ENCODE measurements at regions not wholly inside any gene's neighbourhood (a gene's known extent, or its start where the extent isn't known, plus 50 kb on each side); places are given as distances from the start of the nearest gene placed in this dataset.
A peak's percentile ranks its signal among the peaks of the same experiment; 100 is the strongest.
"Not testable (repeated sequence)": the region's sequence is repeated elsewhere in the genome, so short reads cannot be mapped to it uniquely, and the experiment has no call there.

GRCh38 chr13:19362946-19363510, 181.4 kb upstream of the TUBA3C start:
- Mint-ChIP-seq H3K27ac (no peak overlapping the region), H3K9me3 (no peaks in the 10 kb centered on the region), H3K4me3 (no peak overlapping the region), H3K27me3 (no peaks in the 10 kb centered on the region), H3K36me3 (ENCODE audit: low read depth) (no peaks in the 10 kb centered on the region), H3K4me1 (ENCODE audit: low read depth) (no peaks in the 10 kb centered on the region)
- ChIA-PET POLR2A (no interaction called here), CTCF (no interaction called here)
- DNase-seq (no peak), ATAC-seq (no peak)
- intact Hi-C loops (cut with micrococcal nuclease), result no loop called here
- no peak for TF ChIP-seq CTCF (IDR thresholded peaks at IDR 0.05)

- H3K36me3 Mint-ChIP-seq (ENCODE audit: low read depth); H3K4me1 Mint-ChIP-seq (ENCODE audit: low read depth); H3K9me3 Mint-ChIP-seq; H3K4me3 Mint-ChIP-seq; POLR2A ChIA-PET; DNase-seq; ATAC-seq; intact Hi-C loops (cut with micrococcal nuclease); H3K27me3 Mint-ChIP-seq; H3K27ac Mint-ChIP-seq; CTCF ChIA-PET: not testable (repeated sequence)
Measured at GRCh38 chr13:19359697-19360096, 178.1 kb upstream of the TUBA3C start.

- ChIA-PET POLR2A (no interaction called here), CTCF (no interaction called here)
- DNase-seq, result no peak
- TF ChIP-seq CTCF (IDR thresholded peaks at IDR 0.05), result no peak
- H3K27ac Mint-ChIP-seq, result no peak overlapping the region
- no peak overlapping the region for H3K4me3 Mint-ChIP-seq
- peaks cover 5% of the 10 kb centered on the region for H3K27me3 Mint-ChIP-seq
- peaks cover 3% of the 10 kb centered on the region for H3K9me3 Mint-ChIP-seq
- H3K36me3 Mint-ChIP-seq (ENCODE audit: low read depth), result no peaks in the 10 kb centered on the region
- ATAC-seq, result no peak
- H3K4me1 Mint-ChIP-seq (ENCODE audit: low read depth), result no peaks in the 10 kb centered on the region
- intact Hi-C loops (cut with micrococcal nuclease), result no loop called here
Measured at GRCh38 chr13:19345916-19346422, 164.3 kb upstream of the TUBA3C start.

- H3K36me3 Mint-ChIP-seq (ENCODE audit: low read depth), result no peaks in the 10 kb centered on the region
- POLR2A ChIA-PET, result no interaction called here
Measured at GRCh38 chr13:19345158-19345557, 163.5 kb upstream of the TUBA3C start.

GRCh38 chr13:19344585-19345120, 163.0 kb upstream of the TUBA3C start:
- DNase-seq (peak; percentile 17), ATAC-seq (peak; percentile 27)
- H3K4me3 Mint-ChIP-seq; H3K36me3 Mint-ChIP-seq (ENCODE audit: low read depth); H3K4me1 Mint-ChIP-seq (ENCODE audit: low read depth); H3K27ac Mint-ChIP-seq; intact Hi-C loops (cut with micrococcal nuclease); CTCF ChIA-PET; H3K27me3 Mint-ChIP-seq; POLR2A ChIA-PET; H3K9me3 Mint-ChIP-seq: not testable (repeated sequence)

More at GRCh38 chr13:19345158-19345557, 163.5 kb upstream of the TUBA3C start:
- CTCF ChIA-PET, result no interaction called here
- TF ChIP-seq CTCF (IDR thresholded peaks at IDR 0.05), result no peak
- Mint-ChIP-seq H3K9me3 (peaks cover 3% of the 10 kb centered on the region), H3K27me3 (peaks cover 5% of the 10 kb centered on the region), H3K4me1 (ENCODE audit: low read depth) (no peaks in the 10 kb centered on the region), H3K4me3 (no peak overlapping the region), H3K27ac (no peak overlapping the region)
- DNase-seq (no peak), ATAC-seq (no peak)
- intact Hi-C loops (cut with micrococcal nuclease), result no loop called here

- no peaks in the 10 kb centered on the region for H3K36me3 Mint-ChIP-seq (ENCODE audit: low read depth)
- no peak overlapping the region for H3K4me3 Mint-ChIP-seq
- DNase-seq (no peak), ATAC-seq (no peak)
- H3K27ac Mint-ChIP-seq, result no peak overlapping the region
- H3K4me1 Mint-ChIP-seq (ENCODE audit: low read depth), result no peaks in the 10 kb centered on the region
- H3K27me3 Mint-ChIP-seq, result no peaks in the 10 kb centered on the region
- no peak for TF ChIP-seq CTCF (IDR thresholded peaks at IDR 0.05)
- no peaks in the 10 kb centered on the region for H3K9me3 Mint-ChIP-seq
- intact Hi-C loops (cut with micrococcal nuclease), result no loop called here
- POLR2A ChIA-PET, result no interaction called here
- CTCF ChIA-PET, result no interaction called here
Measured at GRCh38 chr13:19332378-19332777, 150.8 kb upstream of the TUBA3C start.
